EH (cell line): ENCODE measurements at regions not wholly inside any gene's neighbourhood (a gene's known extent, or its start where the extent isn't known, plus 50 kb on each side); places are given as distances from the start of the nearest gene placed in this dataset.
A peak's percentile ranks its signal among the peaks of the same experiment; 100 is the strongest.
"Not testable (repeated sequence)": the region's sequence is repeated elsewhere in the genome, so short reads cannot be mapped to it uniquely, and the experiment has no call there.

ENCODE experiments used
- DNase-seq: peaks from one replicate; pipeline ENCODE4 v3.0.0-alpha.2; 2015; ENCODE audit warnings: low read depth

GRCh38 chr4:66273110-66273509 lies 602.8 kb upstream of the EPHA5 start:
- DNase-seq, result no peak

GRCh38 chr4:66270356-66270755 lies 600.1 kb upstream of the EPHA5 start:
- not testable (repeated sequence) for DNase-seq

DNA sequence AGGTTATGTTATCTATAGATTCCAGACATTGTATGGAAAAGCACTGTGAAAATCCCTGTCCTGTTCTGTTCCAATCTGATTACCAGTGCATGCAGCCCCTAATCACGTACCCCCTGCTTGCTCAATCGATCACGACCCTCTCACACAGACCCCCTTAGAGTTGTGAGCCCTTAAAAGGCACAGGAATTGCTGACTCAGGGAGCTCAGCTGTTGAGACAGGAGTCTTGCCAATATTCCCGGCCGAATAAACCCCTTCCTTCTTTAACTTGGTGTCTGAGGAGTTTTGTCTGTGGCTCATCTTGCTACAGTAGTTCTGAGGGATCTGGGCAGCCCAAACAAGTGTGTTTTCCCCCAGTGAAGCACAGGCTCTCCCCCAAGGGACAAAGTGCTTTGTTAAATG lies 596.3 kb upstream of the EPHA5 start:
- not testable (repeated sequence) for DNase-seq

GRCh38 chr4:66266035-66266434 lies 595.7 kb upstream of the EPHA5 start:
- DNase-seq, result no peak

DNA sequence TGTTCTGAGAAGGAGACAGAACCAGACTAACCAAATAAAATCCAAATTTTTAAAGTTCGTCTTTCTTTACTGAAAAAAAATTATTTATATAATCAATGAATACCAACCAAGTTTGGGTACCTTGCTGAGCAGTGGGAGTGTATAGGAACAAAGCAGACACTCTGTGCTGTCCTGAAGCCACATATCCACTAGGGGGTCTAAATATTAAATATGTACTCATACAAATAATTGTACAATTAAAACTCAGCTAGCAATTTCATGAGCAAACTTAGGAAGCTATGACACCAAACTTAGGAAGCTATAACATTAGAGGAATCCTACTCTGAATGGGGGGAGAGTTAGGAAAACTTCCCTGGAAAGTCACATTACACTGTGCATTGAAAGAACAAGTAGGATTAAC lies 582.0 kb upstream of the EPHA5 start:
- peak; percentile 2 for DNase-seq

- no peak for DNase-seq
These were observed 576.4 kb upstream of the EPHA5 start for GRCh38 chr4:66246643-66247042.

- DNase-seq, result no peak
These were observed 565.6 kb upstream of the EPHA5 start for GRCh38 chr4:66235876-66236275.

DNA sequence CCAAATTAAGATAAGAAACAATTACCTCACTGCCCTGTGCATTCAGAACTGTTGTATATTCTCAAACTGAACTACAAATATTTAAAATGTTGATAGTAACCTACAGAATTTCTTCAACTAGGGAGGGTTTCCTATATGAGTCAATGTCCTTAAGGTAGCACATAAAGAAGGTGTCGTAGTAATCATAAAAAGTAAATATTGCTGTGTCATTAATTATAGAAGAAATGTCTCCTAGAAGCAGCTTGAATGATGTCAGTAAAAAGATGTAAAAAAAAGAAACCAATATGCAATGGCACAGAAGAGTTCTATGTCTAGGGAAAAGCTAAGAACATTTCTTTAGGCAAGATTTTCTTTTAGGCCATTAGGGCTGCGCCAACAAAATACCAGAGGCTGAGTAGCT lies 559.6 kb upstream of the EPHA5 start:
- DNase-seq, result no peak

GRCh38 chr4:66225539-66225938 lies 555.2 kb upstream of the EPHA5 start:
- DNase-seq, result no peak

GRCh38 chr4:66223068-66223703 lies 552.9 kb upstream of the EPHA5 start:
- no peak for DNase-seq

- DNase-seq, result peak; percentile 27
These were observed 549.1 kb upstream of the EPHA5 start for GRCh38 chr4:66219401-66219800.

- DNase-seq, result no peak
These were observed 546.0 kb upstream of the EPHA5 start for GRCh38 chr4:66216252-66216651.

DNA sequence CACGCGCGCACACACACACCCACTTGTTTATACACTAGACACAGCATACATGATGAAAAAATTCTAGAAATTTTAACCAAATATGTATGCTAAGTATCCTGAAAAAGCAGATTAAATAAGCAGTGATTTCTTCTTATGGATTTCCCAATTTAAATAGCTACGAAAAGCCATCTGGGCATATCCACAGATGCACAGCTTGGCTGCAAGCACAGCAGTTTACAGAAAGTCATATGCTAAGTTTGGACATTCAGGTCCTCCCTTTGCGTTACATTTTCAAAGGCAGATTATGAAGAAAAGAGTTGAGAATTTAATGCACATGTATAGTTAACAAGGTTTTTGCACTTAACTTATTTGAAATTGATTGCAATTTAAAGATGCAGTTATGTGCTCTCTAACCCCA lies 542.2 kb upstream of the EPHA5 start:
- DNase-seq, result no peak

DNA sequence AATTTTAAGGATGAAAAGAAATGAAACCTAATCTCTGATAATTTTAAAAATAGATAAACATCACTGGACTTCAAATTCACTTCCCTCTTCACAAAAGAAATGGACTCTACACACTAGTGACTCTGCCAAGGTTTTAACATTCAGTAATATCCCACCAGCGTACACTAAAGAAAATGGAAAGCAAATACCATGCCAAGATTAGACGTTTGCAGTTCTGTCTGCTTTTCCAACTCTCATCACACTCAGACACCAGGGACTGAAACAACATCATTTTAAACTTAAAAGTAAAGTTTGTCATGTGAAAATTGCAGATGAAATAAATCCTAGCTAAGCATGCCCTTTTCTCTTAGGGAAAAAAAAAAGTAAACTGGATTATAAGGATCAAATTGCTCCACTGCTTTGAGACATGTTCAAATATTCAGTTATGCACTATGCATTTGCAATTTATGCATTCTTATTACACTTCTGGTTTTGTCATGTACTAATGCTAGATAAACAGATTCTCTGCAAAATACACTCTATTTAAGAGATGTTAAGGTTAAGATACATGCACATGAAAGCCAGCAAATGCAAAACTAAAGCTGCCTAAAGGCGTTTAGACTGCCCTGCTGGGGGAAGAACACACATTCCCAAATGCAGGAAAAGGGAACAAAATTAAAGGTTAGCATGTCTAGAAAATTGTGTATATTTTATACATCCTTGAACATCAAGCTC lies 534.4 kb upstream of the EPHA5 start:
- no peak for DNase-seq

DNA sequence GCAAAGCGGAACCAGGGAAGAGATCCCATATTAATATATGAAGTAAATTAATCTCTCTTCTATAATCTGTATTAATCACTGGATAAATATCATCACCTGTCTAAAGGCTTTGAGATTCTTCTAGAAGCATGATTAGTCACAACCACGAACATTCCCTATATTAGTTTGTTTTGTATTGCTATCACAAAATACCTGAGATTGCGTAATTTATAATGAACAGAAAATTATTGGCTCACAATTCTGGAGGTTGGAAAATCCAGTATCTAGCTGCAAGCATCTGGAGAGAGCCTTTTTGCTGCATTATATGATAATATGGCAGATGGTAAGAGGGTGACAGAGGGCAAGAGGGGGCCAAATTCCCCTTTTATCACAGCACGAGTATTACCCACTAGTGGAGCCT lies 532.6 kb upstream of the EPHA5 start:
- DNase-seq, result no peak

- DNase-seq, result no peak
These were observed 527.2 kb upstream of the EPHA5 start for GRCh38 chr4:66197451-66197850.

- DNase-seq, result no peak
These were observed 523.2 kb upstream of the EPHA5 start for GRCh38 chr4:66193487-66193886.

DNA sequence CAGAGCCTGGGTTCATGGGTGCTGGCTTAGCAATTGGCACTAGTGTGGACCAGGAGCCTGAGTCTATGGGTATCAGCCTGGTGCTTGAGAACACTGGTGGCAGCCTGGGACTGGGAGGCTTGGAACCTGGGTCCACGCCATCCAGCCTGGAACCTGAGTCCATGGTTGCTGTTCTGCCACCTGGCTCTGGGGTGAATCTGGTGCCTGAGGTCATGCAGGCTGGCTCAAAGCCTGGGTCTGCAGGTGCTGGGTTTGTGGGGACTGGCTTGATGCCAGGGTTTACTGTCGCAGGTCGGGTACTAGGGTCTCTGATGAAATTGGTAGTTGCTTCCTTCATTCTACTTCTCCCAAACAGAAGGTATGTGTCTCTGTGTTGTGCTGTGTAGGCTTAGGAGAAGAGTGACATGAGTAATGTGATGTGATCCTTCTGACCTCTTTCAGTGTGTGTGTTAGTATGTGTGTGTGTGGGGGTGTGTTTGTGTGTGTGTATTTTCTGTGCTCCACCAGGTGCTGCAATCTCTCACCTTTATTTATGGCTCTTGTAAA lies 517.0 kb upstream of the EPHA5 start:
- no peak for DNase-seq

GRCh38 chr4:66186095-66186494 lies 515.8 kb upstream of the EPHA5 start:
- DNase-seq, result no peak

- peak; percentile 53 for DNase-seq
These were observed 512.3 kb upstream of the EPHA5 start for GRCh38 chr4:66182636-66183035.

GRCh38 chr4:66178906-66179305 lies 508.6 kb upstream of the EPHA5 start:
- DNase-seq, result peak; percentile 92

GRCh38 chr4:66169341-66169740 lies 499.1 kb upstream of the EPHA5 start:
- DNase-seq, result peak; percentile 46

DNA sequence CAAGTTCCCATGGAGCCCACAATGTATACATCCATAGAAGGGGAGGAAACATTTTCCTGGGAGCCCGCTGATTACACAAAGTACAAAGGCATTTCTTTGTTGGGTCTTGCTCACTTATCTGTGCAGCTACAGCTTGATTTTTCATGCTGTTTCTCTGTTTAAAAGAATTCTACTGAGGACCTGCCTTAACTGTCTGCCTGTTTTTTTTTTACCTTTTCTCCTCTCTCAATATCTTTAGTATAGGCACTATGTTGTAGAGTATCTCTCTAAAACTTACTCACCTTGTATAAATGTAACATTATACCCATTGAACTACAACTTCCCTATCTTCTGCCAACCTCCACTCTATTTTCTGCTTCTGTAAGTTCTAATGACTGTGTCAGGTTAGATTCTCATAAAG lies 494.6 kb upstream of the EPHA5 start:
- no peak for DNase-seq

DNA sequence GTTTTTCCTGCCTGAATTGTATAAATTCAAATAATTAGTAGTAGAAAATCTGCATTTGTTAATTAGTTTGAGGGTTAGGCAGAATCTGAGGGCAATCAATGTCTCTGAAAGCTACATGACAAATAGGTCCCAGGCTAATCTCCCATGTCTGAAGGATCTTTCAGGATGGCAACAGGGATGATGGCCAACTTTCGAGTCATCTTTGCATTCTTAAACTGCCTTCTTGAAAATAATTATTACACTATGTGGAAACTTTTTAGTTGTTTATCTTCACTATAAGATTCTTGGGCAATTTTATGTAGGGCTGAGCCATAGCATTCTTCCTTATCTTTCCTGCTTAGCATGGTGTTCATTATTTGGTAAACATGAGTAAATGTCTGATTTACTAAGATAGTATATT lies 490.3 kb upstream of the EPHA5 start:
- DNase-seq, result peak; percentile 83
